ENCODE measurements at regions not wholly inside any gene's neighbourhood (a gene's known extent, or its start where the extent isn't known, plus 50 kb on each side); places are given as distances from the start of the nearest gene placed in this dataset.

GRCh38 chr9:7879551-7880245 is 80.1 kb upstream of the DMAC1 start:
- DNase-seq (ENCODE audit: low read depth in 4 of 4, low spot score in 1 of 4): peak in 1 of 4 experiments; percentile 11

- no peak for DNase-seq (ENCODE audit: low read depth in 4 of 4, low spot score in 1 of 4)
Observed at GRCh38 chr9:7871977-7872730, 72.6 kb upstream of the DMAC1 start.

GRCh38 chr9:7869340-7869739 is 69.8 kb upstream of the DMAC1 start:
- no peak for DNase-seq (ENCODE audit: low read depth in 4 of 4, low spot score in 1 of 4)

GRCh38 chr9:7862170-7862569 is 62.6 kb upstream of the DMAC1 start:
- DNase-seq (ENCODE audit: low read depth in 4 of 4, low spot score in 1 of 4): no peak

- no peak for DNase-seq (ENCODE audit: low read depth in 4 of 4, low spot score in 1 of 4)
Observed at GRCh38 chr9:7861086-7861485, 61.5 kb upstream of the DMAC1 start.

GRCh38 chr9:7860335-7860709 is 60.7 kb upstream of the DMAC1 start:
- no peak for DNase-seq (ENCODE audit: low read depth in 4 of 4, low spot score in 1 of 4)

- DNase-seq (ENCODE audit: low read depth in 4 of 4, low spot score in 1 of 4): no peak
Observed at GRCh38 chr9:7859701-7860334, 60.2 kb upstream of the DMAC1 start.

GRCh38 chr9:7858166-7858565 is 58.6 kb upstream of the DMAC1 start:
- no peak for DNase-seq (ENCODE audit: low read depth in 4 of 4, low spot score in 1 of 4)

GRCh38 chr9:7854763-7855162 is 55.2 kb upstream of the DMAC1 start:
- no peak for DNase-seq (ENCODE audit: low read depth in 4 of 4, low spot score in 1 of 4)
